LNCaP clone FGC (cell line): ENCODE measurements at regions not wholly inside any gene's neighbourhood (a gene's known extent, or its start where the extent isn't known, plus 50 kb on each side); places are given as distances from the start of the nearest gene placed in this dataset.

Experiments
- DNase-seq: peaks from one replicate; pipeline ENCODE4 v3.0.0-alpha.2; 2011; ENCODE audit warnings: low read depth
- H3K4me3 ChIP-seq: 2 replicates; pipeline ENCODE4 v1.5.1; 2011; ENCODE audit warnings: mild to moderate bottlenecking, low read depth, low read length, control low read depth
- TF ChIP-seq, protein P1 (sequence below): IDR thresholded peaks from 2 replicates; pipeline ENCODE4 v1.5.1; 2012; ENCODE audit warnings: mild to moderate bottlenecking; ENCODE audit not compliant: control insufficient read depth, insufficient read depth; ENCODE audit errors: extremely low read depth

DNA sequence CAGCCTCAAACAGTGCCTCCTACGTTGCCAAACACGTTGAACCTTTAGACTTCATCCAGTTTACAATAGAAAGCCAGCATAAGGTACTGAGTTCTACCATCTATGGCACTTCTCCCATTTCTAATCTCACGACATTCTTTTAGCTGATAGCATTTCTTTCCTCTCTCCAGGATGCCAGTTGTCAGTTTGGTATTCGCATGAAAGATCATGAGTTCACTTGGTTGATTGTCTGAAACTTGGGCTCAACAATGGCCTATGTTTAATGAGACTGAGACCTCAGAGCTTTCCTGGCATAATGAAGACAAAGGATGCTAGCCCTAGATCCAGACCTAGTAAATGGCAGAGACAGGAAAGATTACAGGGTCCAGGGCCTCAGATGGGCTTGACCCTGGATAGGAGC lies 69.2 kb upstream of the SPRY1 start:
- no peak for DNase-seq
- no peak overlapping the region for H3K4me3 ChIP-seq
- TF ChIP-seq, protein P1, sequence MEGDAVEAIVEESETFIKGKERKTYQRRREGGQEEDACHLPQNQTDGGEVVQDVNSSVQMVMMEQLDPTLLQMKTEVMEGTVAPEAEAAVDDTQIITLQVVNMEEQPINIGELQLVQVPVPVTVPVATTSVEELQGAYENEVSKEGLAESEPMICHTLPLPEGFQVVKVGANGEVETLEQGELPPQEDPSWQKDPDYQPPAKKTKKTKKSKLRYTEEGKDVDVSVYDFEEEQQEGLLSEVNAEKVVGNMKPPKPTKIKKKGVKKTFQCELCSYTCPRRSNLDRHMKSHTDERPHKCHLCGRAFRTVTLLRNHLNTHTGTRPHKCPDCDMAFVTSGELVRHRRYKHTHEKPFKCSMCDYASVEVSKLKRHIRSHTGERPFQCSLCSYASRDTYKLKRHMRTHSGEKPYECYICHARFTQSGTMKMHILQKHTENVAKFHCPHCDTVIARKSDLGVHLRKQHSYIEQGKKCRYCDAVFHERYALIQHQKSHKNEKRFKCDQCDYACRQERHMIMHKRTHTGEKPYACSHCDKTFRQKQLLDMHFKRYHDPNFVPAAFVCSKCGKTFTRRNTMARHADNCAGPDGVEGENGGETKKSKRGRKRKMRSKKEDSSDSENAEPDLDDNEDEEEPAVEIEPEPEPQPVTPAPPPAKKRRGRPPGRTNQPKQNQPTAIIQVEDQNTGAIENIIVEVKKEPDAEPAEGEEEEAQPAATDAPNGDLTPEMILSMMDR, result no peak

DNA sequence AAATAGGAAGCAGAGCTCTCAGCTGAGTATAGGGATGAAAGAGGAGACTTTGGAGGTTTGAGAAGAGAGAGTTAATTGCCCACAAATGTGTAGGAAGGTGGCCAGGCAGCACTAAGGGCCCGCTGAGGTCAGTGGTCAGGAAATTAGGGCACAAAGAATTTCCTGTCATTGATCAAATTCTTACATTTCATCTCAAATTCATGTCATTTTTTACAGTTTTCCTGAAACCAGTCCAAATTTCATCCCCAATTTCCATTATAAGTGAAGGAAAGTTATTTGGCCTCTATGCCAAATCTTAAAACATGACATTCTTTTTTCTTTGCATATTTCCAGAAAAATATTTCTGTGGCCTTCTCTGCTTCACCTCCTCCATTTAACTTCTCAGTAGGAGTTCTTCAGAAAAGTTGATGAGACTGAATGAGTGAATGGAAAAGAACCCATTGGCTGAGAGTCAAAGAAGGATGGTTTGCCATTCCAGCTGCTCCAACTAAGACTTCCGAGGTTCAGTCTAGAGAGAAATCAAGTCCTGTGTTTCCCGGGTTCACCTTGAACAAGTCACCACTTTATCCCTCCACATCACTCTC lies 68.7 kb upstream of the SPRY1 start:
- DNase-seq, result no peak
- no peak overlapping the region for H3K4me3 ChIP-seq
- TF ChIP-seq, protein P1, result no peak

DNA sequence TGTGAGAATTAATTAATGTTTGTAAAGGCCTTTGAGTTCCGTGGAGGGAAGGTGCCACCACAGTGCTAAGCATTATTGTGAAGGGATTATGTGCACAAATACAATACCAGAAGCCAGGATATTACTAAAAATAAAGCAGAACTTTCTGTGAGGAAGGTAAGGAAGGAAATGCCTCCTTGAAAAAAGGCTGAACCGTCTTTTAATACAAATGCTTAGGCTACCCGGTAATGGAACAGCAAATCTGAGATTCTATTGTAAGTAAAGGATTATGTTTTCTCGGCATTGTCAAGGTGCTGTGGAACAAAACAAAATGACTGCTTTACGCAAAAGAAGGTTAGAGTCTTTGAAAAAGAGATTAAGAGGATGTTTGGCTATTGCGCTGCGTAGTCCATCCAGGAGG lies 57.9 kb upstream of the SPRY1 start:
- TF ChIP-seq, protein P1, result no peak
- DNase-seq, result no peak
- H3K4me3 ChIP-seq, result no peak overlapping the region

- TF ChIP-seq, protein P1, result no peak
- no peak overlapping the region for H3K4me3 ChIP-seq
- DNase-seq, result no peak
These were observed 56.9 kb upstream of the SPRY1 start for GRCh38 chr4:123339507-123340380.

GRCh38 chr4:123340381-123340701 lies 56.3 kb upstream of the SPRY1 start:
- H3K4me3 ChIP-seq, result no peak overlapping the region
- no peak for DNase-seq
- TF ChIP-seq, protein P1, result no peak

DNA sequence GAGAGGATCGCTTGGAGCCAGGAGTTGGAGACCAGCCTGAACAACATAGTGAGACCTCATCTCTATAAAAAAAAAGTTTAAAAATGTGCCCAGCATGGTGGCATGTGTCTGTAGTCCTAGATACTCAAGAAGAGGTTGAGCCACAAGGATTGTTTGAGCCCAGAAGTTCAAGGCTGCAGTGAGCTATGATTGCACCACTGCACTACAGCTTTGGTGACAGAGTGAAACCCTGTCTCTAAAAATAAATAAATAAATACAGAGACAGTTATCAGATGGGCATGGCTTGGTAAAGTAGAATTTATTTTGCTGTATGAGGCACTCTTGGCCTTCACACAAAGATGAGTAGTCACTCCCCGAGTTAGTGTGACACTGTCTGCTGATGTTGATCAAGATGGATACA lies 54.1 kb upstream of the SPRY1 start:
- TF ChIP-seq, protein P1, result no peak
- no peak for DNase-seq
- H3K4me3 ChIP-seq, result no peak overlapping the region
